HG02763 (cell line): ENCODE measurements at regions not wholly inside any gene's neighbourhood (a gene's known extent, or its start where the extent isn't known, plus 50 kb on each side); places are given as distances from the start of the nearest gene placed in this dataset.
"Not testable (repeated sequence)": the region's sequence is repeated elsewhere in the genome, so short reads cannot be mapped to it uniquely, and the experiment has no call there.

Experiments
- ATAC-seq: cut with Tn5 transposase; IDR thresholded peaks from one replicate; pipeline ENCODE4 v1.9.1; 2021; ENCODE audit warnings: mild to moderate bottlenecking, moderate library complexity; ENCODE audit not compliant: unreplicated experiment

- no peak for ATAC-seq
Measured at GRCh38 chr2:133871545-133872209, 303.4 kb upstream of the NCKAP5 start.

GRCh38 chr2:133878326-133878725, 310.1 kb upstream of the NCKAP5 start:
- ATAC-seq = no peak

GRCh38 chr2:133879703-133880102, 311.4 kb upstream of the NCKAP5 start:
- ATAC-seq = no peak

- ATAC-seq = not testable (repeated sequence)
Measured at GRCh38 chr2:133882159-133882558, 313.9 kb upstream of the NCKAP5 start.

GRCh38 chr2:133884739-133885381, 316.6 kb upstream of the NCKAP5 start:
- ATAC-seq = no peak

GRCh38 chr2:133885847-133886246, 317.6 kb upstream of the NCKAP5 start:
- ATAC-seq = no peak

- peak; percentile 73 for ATAC-seq
Measured at GRCh38 chr2:133886735-133887675, 318.7 kb upstream of the NCKAP5 start.

- ATAC-seq = no peak
Measured at GRCh38 chr2:133887676-133888040, 319.4 kb upstream of the NCKAP5 start.

- no peak for ATAC-seq
Measured at GRCh38 chr2:133888107-133888506, 319.8 kb upstream of the NCKAP5 start.

GRCh38 chr2:133888621-133889219, 320.5 kb upstream of the NCKAP5 start:
- ATAC-seq = no peak

GRCh38 chr2:133892352-133892913, 324.2 kb upstream of the NCKAP5 start:
- ATAC-seq = no peak

- no peak for ATAC-seq
Measured at GRCh38 chr2:133894429-133894828, 326.2 kb upstream of the NCKAP5 start.

GRCh38 chr2:133897838-133898237, 329.6 kb upstream of the NCKAP5 start:
- ATAC-seq = not testable (repeated sequence)

GRCh38 chr2:133900909-133901308, 332.6 kb upstream of the NCKAP5 start:
- no peak for ATAC-seq

- no peak for ATAC-seq
Measured at GRCh38 chr2:133906396-133906795, 338.1 kb upstream of the NCKAP5 start.

- ATAC-seq = no peak
Measured at GRCh38 chr2:133906926-133907325, 338.7 kb upstream of the NCKAP5 start.

GRCh38 chr2:133908171-133908570, 339.9 kb upstream of the NCKAP5 start:
- ATAC-seq = no peak

- ATAC-seq = no peak
Measured at GRCh38 chr2:133918141-133918540, 335.7 kb upstream of the MGAT5 start.

- no peak for ATAC-seq
Measured at GRCh38 chr2:133919285-133919684, 334.6 kb upstream of the MGAT5 start.

GRCh38 chr2:133927894-133928293, 326.0 kb upstream of the MGAT5 start:
- ATAC-seq = no peak

GRCh38 chr2:133936096-133936495, 317.8 kb upstream of the MGAT5 start:
- ATAC-seq = no peak
